OCI-LY3 (cell line): ENCODE measurements at regions not wholly inside any gene's neighbourhood (a gene's known extent, or its start where the extent isn't known, plus 50 kb on each side); places are given as distances from the start of the nearest gene placed in this dataset.

Experiments
- EZH2phosphoT487 ChIP-seq: fragments of 200-600 bp; shearing (Covaris generic); IDR thresholded peaks from 2 replicates; pipeline ENCODE4 v1.6.1; 2018; ENCODE audit warnings: antibody characterized with exemption, mixed run types, low read depth
- TF ChIP-seq, protein P1 (sequence below): fragments of 200-600, 300-600 bp; sonication (generic); IDR thresholded peaks from 2 replicates; pipeline ENCODE4 v1.5.1; 2014; ENCODE audit warnings: antibody characterized with exemption, low read length, low read depth

DNA sequence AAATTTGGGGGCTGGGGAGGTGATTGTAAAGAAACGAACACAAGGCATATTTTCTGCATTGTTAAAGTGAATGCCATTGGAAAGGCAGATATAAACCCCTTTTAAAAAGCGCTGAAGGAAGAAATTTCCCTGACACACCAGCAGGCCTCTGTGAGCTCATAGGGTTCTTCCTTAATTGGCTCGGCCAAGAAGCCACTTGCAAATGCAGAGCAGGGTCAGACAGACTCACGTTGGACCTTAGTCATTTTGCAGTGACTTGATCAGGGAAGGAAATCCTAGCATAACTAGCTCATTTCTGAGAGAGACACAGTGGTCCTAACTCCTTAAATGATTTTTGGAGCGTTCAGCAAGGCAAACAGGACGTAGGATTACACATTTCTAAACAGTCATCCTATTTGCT, 1461.4 kb downstream of the GATA3 start:
- TF ChIP-seq, protein P1, sequence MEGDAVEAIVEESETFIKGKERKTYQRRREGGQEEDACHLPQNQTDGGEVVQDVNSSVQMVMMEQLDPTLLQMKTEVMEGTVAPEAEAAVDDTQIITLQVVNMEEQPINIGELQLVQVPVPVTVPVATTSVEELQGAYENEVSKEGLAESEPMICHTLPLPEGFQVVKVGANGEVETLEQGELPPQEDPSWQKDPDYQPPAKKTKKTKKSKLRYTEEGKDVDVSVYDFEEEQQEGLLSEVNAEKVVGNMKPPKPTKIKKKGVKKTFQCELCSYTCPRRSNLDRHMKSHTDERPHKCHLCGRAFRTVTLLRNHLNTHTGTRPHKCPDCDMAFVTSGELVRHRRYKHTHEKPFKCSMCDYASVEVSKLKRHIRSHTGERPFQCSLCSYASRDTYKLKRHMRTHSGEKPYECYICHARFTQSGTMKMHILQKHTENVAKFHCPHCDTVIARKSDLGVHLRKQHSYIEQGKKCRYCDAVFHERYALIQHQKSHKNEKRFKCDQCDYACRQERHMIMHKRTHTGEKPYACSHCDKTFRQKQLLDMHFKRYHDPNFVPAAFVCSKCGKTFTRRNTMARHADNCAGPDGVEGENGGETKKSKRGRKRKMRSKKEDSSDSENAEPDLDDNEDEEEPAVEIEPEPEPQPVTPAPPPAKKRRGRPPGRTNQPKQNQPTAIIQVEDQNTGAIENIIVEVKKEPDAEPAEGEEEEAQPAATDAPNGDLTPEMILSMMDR, result no peak
- no peak for TF ChIP-seq EZH2phosphoT487
